T-helper 1 cell treated with Interleukin-12 subunit alpha and Interleukin-12 subunit beta and Interleukin-4 antibody, amounts not matched to agents 30 ng/mL and 1 ng/mL, for 36 hours (primary cell): ENCODE measurements at regions not wholly inside any gene's neighbourhood (a gene's known extent, or its start where the extent isn't known, plus 50 kb on each side); places are given as distances from the start of the nearest gene placed in this dataset.
"Not testable (repeated sequence)": the region's sequence is repeated elsewhere in the genome, so short reads cannot be mapped to it uniquely, and the experiment has no call there.

Source experiments
- intact Hi-C: fragments of 100-400 bp; cut with micrococcal nuclease; formaldehyde crosslinking; loops from one replicate; pipeline ENCODE4 v1.15.1; 2024

DNA sequence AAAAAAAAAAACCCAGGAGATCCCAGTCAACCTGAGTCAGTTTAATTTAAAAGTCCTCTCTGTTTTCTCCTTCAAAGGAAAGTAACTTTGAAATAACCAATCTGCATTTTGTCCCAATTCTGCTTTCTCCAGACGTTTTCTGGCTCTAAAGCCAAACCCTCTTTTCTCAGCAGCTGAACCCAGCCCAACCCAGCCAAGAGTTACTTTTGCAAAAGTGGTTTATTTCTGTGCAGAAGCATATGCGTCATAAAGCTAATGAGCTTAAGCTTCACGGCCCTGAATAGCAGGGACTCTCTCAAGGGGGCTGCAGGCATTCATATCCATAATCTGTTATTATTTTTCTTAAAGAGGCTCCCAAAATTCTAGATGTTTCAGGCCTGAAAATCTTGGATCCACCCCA is 176.6 kb downstream of the GALC start:
- intact Hi-C loops: no loop called here

DNA sequence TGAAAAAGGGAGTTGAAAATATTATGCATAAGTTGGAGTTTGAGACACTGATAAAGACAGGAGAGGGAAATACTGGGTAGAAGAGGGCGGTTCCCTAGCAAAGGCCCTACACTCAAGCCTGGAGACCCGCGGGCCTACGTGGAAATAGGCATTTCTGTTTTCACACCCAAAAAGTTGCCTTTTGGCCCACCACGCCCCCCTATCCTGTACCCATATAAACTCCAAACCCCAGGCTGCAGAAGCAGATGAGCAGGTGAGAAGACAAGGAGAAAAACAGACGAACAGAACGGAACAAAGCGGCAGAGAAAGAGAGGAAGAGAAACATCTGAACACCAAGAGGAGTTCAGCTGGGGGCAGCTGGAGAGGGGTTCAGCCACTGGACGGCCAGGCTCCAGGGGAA is 177.9 kb downstream of the GALC start:
- intact Hi-C loops: no loop called here

DNA sequence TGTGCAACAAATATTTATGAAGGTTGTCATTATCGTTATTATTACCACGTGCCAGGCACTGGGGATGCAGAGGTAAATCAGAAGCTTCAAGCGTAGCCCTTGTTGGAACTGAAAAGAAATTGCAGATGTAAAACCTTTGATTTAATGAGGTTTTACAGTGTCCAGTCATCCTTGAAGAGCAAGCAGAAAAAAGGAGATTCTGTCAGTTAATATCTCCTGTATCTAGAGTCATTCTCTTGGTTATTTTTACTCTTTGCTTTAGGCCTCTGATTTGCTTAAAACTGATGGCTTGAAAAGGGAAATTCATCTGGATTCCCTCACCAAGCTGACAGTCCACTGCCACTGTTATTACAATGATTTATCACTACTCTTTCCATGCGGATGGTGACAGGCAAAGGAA is 179.3 kb downstream of the GALC start:
- intact Hi-C loops: no loop called here

DNA sequence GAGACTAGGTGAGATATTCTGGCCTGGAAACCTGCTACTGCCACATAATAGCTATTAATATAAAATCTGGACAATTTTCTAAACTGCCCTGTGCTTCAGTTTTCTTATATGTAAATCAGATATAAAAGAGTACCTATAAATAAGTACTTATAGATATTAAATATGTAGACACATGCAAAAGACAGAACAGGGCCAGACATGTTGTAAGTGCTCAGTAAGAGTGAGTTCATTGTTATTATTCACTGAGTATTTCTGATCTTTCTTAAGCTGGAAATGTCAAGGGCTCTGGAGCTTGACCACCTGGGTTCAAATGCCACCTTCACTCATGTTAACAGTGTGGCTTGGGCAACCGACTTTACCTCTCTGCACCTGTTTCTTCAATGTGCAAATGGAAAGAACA is 179.8 kb downstream of the GALC start:
- intact Hi-C loops: no loop called here

DNA sequence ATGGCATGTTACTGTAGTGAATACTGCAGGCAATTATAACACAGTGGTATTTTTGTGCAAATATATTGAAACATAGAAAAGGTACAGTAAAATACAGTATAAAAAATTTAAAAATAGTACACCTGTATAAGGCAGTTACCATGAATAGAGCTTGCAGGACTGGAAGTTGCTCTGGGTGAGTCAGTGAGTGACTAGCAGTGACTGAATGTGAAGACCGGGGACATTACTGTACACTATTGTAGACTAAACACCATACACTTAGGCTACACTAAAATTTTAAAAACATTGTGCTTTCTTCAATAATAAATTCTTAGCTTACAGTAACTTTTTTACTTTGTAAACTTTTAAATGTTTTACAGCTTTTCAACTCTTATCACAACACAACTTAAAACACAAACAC is 181.7 kb downstream of the GALC start:
- intact Hi-C loops: no loop called here

DNA sequence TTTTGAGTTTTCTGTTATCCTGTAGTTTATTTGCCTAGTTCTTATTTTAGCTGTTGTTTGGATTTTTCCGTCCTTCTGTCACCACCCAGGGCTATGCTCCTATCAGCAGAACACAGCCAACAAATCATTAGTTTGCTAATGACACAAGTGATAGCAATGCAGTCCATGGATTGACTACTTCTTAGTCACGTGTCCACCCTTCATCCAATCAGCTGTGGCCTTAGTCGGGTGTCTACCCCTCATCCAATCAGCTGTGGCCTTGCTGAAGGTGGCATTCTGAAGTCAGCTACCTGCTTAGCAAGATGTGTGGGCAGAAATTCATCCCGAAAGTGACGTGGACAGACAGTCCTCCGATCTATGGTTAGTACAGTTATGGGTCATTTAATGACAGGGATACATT is 182.3 kb downstream of the GALC start:
- intact Hi-C loops: no loop called here

DNA sequence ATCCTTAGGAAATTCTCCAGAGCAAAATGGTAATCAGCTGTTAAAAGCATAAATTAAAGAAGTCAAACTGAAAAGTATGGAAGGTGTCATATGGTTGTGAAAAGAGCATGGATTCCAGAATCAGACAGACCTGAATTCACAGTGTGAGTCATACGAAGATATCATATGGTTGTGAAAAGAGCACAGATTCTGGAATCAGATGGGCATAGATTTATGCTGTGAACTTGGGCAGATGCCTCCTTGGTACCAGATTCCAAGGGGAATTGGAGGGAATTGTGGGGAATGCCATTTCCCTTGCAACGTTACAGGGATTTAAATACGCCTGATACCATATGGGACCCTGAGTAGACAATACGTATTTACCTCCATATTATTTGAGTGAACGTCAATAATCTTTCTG is 183.7 kb downstream of the GALC start:
- intact Hi-C loops: loop anchor here (10.0 kb wide), 1 partner anchor 356 kb away; no protein-coding TSS in a partner anchor

DNA sequence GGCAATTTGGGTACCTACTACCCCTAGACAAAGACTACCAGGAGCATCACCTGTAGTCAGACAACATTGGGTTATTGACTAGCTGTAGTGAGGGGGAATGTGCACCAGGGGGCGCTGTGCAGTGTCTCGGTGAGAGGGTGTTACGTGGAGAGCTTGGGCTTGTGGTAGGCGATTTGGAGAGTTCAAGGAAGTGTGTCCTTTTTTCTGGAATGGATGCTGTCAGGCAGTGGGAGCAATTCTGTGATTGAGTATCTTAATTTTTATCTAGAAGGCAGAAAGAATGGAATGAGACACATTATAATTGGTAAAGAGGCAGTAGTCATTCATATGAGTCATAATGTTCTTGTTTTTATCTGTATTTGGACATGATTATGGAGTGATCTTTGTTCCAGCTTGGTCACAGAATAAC is 187.7 kb downstream of the GALC start:
- intact Hi-C loops: loop anchor here (1.0 to 10.0 kb wide), 2 partner anchors 91 to 359 kb away; no protein-coding TSS in a partner anchor

DNA sequence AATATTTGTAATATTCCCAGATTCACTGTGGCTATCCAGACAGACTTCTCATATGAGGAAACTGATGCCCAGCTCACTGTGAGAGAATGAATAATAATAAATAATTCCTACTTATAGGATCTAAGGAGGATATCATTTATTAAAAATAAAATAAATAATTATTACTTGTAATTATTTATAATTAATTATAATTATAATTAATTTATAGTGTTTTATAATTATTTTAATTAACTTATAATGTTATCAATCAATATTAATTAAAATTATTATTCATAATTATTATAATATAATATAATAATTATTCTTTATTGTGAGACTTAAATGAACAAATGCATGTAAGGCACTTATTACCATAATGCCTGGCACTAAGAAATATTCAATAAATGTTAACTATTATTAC is 192.8 kb downstream of the GALC start:
- intact Hi-C loops: loop anchor here (10.0 kb wide), 1 partner anchor 365 kb away; no protein-coding TSS in a partner anchor

DNA sequence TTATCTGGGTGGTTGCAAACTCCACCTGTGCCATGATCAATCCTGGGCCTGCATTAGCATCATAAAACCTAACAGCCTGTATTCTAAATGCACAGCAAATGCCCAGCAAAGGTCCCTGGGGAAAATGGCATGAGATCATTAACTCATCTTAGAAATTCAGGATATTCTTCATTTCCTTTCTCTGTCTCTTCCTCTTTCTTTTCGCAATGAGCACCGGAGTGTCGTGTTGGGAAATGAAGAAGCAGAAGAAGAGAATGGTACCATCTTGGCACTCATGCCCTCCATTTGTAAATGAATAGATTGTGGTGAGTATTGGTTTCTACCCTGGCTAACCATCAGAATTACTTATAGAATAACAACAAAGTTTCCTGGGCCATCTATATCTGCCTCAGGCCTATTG is 193.6 kb downstream of the GALC start:
- intact Hi-C loops: no loop called here

DNA sequence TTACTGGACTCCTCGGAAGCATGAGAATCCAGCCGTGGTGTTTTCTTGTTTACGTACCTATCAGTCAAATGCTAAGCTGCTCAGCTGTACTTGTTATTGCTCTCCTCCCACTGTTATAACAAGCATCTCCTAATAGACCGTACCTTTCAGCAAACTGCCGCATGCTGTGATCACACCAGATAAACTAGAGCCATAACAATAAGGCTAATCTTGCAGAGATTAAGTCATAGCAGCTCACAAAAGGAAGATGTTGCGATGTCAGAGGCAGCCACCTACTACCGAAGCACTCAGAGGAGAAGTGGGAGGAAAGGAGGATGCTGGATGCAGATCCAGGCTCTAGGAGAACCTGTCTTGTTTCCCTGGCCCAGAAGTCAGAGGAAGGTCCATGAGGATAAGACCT is 196.0 kb downstream of the GALC start:
- intact Hi-C loops: no loop called here

DNA sequence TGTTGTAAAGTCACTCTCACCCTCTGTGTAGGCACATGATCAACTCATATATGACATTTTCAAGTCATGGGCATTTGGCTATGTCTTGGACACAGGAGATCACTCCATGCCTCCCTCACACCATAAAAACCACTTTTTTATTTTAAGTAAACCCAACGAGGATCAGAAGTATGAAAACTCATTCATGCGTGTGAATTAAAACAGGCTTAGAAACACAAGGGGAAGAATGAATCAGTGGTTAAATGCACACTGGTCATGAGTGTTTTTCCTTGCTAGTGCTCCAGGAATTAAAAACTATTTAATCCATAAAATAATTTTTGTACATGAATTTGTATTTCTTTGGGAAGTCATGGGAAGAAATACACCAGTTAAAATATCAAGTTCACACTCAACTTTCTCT is 198.4 kb downstream of the GALC start:
- intact Hi-C loops: no loop called here

DNA sequence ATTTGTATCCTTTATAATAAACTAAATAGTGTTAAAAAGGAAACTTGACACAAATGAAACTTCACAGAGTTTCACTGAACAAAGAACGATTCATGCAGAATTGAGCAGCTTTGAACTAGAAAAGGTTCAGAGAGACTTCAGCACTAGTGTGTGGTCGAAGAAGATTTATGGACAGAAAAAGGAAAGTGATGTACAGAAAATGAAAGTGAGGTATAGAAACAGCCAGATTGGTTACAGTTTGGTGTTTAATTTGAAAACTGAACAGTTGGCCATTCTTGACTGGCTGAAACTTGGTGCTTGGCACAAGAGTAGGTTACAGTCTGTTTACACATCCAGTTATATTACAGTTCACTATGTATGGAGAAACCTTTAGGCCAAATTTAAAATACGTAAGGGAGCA is 207.1 kb downstream of the GALC start:
- intact Hi-C loops: no loop called here

DNA sequence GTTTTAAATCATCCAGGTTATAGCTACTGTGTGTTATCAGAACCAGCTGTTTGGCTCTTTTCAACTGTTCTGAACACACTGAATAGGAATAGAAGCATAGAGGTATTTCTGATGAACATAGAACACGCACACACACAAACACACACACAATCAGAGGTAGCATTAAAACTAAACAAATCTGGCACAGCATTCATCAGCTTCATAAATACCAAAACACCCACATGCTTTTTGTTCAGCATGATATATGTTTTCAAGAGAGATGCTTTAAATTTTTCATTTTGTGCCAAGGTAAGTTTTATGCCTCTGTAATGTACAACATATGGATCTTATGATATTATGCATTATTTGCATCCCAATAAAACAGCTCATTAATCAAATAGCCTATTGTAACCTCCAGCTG is 208.6 kb downstream of the GALC start:
- intact Hi-C loops: no loop called here

DNA sequence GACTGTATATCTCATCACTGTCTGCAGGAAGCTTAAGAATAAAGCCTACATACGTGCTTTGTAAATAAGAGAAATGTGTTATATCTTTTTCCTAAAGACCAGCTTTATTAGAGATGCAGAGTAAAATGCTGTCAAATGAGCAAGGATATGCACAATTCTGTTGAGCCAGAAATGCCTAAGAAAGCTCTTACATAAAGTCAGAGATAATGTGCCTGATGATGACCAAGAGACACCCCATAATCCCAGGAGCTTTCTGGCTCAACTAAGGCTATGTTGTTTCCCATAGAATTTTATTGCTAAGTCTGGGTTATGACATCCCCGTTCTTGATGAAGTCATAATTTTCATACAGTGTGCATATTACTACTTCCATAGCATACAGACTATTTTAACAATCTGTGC is 209.9 kb downstream of the GALC start:
- intact Hi-C loops: no loop called here

DNA sequence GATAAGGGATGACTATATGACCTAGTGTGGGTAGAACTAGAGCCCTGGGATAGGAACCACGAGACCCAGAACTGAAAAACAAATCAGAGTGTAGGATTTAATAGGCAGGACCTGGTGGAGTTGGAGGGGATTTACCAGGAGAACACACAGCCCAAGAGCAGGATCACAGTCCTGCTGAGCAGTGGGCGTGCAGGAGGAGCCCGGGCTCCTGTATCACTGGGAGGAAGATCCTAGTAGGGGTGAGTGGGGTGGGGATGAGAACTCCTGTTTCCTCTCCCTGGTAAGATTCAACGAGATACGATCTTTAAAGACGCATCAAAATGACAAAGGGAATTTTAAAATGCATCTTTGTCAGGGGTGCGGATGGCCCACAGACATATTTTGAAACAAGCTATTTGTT is 220.1 kb downstream of the GALC start:
- intact Hi-C loops: no loop called here

DNA sequence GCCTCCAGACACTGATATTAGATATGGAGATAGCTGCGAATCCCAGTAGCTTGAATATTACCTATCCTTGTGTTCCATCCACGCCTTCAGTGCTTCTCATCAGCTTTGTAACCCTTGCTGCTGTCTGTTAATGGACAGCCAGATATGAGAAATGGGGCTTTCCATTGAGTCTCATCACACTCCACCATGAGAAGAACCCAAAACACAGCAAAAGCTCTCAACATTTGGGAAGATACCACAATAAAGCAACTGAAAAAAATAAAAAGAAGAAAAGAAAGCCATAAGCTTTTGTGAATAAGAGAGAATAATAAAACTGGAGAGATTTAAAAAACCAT is 225.4 kb downstream of the GALC start:
- intact Hi-C loops: no loop called here

DNA sequence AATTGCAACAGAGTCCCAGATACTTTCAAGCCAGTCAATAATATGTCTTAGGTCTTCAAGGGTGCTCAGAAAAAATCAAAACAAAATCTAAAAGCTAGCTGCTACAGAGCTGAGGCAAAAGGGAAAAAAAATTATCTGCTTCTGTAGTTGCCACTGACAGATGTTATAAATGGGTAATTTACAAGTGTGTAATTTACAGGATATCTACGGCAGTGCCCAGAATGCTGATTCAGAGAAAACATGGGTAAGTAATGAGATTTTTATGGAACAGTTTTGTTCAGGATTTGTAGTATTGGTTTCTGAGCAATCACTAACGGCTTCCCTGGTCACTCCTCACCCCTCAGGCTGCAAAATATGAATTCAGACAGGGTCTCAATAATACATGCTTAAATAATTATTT is 234.1 kb downstream of the GALC start:
- intact Hi-C loops: no loop called here

DNA sequence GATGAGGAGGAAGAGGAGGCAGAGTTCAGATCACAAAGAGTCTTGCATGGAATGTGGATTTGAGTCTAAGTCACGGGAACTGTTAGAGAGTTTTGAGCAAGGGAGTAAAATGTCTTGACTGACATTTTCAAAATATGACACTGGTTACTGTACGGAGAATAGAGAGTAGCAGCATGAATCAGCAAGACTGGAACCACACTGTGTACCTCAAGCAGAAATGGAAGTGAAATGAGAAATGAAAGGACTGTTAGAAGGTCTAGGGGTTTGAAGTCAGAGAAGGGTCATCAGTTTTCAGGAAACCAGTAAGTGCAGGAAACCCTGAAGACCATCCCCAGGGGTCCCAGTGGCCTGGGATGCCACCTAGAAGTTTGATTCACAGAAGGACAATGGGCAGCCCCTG is 236.3 kb downstream of the GALC start:
- intact Hi-C loops: no loop called here

DNA sequence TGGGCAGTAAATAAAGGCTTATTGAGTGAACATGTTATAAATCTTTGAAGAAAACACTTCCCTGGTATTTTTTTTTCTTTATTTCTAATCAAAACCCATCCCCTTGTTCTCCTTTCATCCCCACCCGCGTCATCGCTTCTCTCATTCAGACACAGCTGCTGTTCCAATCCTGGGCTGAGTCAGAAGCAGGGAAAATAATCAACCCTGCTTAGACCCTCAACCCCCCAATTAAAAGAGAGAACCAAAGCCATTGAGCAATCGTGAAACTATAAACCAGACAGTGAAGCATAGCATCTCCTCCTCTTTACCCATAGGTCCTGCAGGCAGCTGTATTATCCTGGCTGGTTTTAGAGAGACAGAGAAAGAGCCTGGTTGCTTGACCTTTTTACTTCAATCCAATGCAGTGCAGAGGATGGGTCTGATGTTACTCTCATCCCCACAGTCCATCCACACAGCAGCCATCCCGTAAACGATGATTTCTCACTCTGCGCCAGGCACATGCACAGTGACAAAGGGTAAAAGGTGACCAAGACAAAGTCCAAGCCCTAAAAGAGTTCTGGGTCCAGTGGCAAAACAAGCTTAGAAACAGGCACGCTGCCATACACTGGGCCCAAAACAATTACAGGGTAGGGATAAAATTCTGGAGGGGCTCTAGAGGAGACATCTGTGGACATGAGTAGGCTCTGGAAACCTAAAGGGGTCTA is 238.3 kb downstream of the GALC start:
- intact Hi-C loops: no loop called here

DNA sequence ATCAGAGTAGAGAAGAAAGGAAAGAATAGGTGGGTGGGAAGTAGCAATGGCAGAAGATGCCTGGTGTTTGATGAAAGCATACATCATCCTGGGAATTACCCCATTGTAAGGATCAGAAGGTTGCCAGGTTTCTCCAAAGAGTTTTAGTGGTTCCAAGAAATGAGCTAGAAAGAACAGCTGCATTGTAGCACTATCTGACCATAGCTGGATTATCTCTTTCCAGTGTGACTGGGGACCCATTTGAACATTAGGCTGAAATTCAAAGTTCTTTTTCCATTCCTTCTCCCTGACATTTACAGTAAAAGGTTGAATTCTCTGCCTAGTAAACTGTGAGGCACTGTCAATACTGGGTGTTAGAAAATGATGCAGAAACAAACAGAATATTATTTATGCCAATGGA is 244.4 kb downstream of the GALC start:
- intact Hi-C loops: no loop called here

DNA sequence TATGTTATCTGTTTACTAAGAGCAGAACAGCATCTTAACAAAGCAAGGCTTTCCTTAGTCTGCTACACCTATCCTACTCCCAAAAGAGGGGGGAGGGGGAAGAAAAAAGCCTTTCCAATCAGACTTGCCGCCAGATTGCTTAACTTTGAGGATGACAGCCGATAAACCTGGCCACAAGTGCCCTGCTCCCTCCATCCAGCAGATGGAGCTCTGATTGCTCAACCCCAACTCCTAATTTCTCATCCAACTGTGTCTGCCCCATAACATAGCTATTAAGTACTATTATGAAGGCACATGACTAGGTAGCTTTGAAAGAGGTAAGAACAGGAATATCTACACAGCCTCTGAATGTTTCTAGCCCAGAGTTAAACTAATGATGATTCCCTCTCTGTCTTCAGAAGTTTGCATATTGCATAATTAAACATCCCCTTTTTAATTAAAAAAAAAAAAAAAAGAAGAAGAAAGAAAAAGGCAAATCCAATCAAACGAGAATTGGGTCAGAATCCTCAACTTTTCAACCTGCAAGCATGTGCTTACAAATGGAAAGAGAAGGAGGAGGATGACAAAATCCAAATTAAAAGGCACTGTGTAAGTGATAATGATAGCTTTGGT is 247.4 kb downstream of the GALC start:
- intact Hi-C loops: loop anchor here (1.0 kb wide), 1 partner anchor 151 kb away; no protein-coding TSS in a partner anchor

DNA sequence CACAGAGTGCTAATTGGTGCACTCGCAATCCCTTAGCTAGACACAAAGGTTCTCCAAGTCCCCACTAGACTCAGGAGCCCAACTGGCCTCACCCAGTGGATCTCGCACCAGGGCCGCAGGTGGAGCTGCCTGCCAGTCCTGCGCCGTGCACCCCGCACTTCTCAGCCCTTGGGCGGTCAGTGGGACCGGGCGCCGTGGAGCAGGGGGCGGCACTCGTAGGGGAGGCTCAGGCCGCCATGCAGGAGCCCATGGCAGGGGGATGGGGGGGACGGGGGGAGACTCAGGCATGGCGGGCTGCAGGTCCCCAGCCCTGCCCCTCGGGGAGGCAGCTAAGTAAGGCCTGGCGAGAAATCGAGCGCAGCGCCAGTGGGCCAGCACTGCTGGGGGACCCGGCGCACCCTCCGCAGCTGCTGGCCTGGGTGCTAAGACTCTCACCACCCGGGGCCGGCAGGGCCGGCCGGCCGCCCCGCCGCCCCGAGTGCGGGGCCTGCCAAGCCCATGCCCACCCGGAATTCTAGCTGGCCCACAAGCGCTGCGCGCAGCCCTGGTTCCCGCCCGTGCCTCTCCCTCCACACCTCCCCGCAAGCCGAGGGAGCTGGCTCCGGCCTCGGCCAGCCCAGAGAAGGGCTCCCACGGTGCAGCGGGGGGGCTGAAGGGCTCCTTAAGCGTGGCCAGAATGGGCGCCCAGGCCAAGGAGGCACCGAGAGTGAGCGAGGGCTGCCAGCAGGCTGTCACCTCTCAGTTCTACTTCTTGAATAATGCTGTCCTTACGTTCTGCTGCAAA is 258.2 kb downstream of the GALC start:
- intact Hi-C loops: not testable (repeated sequence)
